Epithelial cell of proximal tubule (primary cell): ENCODE measurements at regions not wholly inside any gene's neighbourhood (a gene's known extent, or its start where the extent isn't known, plus 50 kb on each side); places are given as distances from the start of the nearest gene placed in this dataset.

ENCODE experiments used
- DNase-seq: peaks from one replicate; pipeline ENCODE4 v3.0.0-alpha.2; 2011; ENCODE audit warnings: low read depth
- H3K4me3 ChIP-seq: 2 replicates; pipeline ENCODE4 v1.5.1; 2011; ENCODE audit warnings: low read depth, mild to moderate bottlenecking, low read length
- CTCF ChIP-seq: conservative IDR thresholded peaks from 2 replicates; pipeline ENCODE4 v1.5.1; 2012; ENCODE audit warnings: low read depth, mild to moderate bottlenecking, low read length

GRCh38 chr6:146896960-146897701 lies 298.4 kb downstream of the ADGB start:
- TF ChIP-seq CTCF = no peak
- no peak for DNase-seq
- H3K4me3 ChIP-seq = no peak overlapping the region

GRCh38 chr6:146898069-146898887 lies 299.5 kb downstream of the ADGB start:
- no peak for DNase-seq
- TF ChIP-seq CTCF = no peak
- H3K4me3 ChIP-seq = no peak overlapping the region

GRCh38 chr6:146898888-146899227 lies 300.1 kb downstream of the ADGB start:
- no peak for TF ChIP-seq CTCF
- no peak for DNase-seq
- no peak overlapping the region for H3K4me3 ChIP-seq

GRCh38 chr6:146901940-146902816 lies 302.0 kb upstream of the STXBP5 start:
- H3K4me3 ChIP-seq = no peak overlapping the region
- peak; percentile 49 for TF ChIP-seq CTCF
- no peak for DNase-seq

GRCh38 chr6:146902846-146903245 lies 301.4 kb upstream of the STXBP5 start:
- TF ChIP-seq CTCF = no peak
- DNase-seq = no peak
- no peak overlapping the region for H3K4me3 ChIP-seq

- no peak overlapping the region for H3K4me3 ChIP-seq
- TF ChIP-seq CTCF = no peak
- no peak for DNase-seq
Measured at GRCh38 chr6:146903451-146903850, 300.8 kb upstream of the STXBP5 start.
